ENCODE measurements at regions not wholly inside any gene's neighbourhood (a gene's known extent, or its start where the extent isn't known, plus 50 kb on each side); places are given as distances from the start of the nearest gene placed in this dataset.

DNA sequence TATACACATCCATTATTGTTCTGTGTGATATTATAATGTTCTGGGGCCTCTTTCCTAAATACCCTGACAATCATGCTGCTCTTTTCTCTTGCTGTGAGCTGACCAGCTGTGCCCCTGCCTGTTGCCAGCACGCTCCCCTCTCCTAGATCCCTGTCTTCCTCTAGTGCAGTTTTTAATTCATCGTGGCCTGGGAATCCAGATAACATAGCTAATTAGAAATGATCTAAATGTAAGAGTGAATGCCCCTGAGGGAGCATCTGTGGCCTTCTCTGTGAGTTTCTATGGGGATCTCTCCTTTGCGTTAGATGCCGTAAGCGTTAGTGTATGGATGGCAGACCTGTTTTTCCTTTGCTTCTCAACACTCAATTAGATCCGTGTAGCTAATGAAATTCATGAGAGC lies 434.3 kb downstream of the SPRY1 start:
- H3K36me3 ChIP-seq, result no peaks in the 10 kb centered on the region
- TF ChIP-seq POLR2A (IDR thresholded peaks at IDR 0.05) (no peak), POLR2AphosphoS5 (IDR thresholded peaks at IDR 0.05) (no peak)
- TF ChIP-seq, protein P1, sequence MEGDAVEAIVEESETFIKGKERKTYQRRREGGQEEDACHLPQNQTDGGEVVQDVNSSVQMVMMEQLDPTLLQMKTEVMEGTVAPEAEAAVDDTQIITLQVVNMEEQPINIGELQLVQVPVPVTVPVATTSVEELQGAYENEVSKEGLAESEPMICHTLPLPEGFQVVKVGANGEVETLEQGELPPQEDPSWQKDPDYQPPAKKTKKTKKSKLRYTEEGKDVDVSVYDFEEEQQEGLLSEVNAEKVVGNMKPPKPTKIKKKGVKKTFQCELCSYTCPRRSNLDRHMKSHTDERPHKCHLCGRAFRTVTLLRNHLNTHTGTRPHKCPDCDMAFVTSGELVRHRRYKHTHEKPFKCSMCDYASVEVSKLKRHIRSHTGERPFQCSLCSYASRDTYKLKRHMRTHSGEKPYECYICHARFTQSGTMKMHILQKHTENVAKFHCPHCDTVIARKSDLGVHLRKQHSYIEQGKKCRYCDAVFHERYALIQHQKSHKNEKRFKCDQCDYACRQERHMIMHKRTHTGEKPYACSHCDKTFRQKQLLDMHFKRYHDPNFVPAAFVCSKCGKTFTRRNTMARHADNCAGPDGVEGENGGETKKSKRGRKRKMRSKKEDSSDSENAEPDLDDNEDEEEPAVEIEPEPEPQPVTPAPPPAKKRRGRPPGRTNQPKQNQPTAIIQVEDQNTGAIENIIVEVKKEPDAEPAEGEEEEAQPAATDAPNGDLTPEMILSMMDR (IDR thresholded peaks at IDR 0.05 in 8 of 11, conservative IDR thresholded peaks at IDR 0.05 in 3 of 11), result no peak
- no peak for DNase-seq
- H3K4me1 ChIP-seq, result no peaks in the 10 kb centered on the region
- no peaks in the 10 kb centered on the region for H3K27me3 ChIP-seq (replicated peaks in 1 of 7)
- intact Hi-C loops (cut with DNase I; ENCODE audit: low total_unique reads), result no loop called here
- no peaks in the 10 kb centered on the region for H3K9me3 ChIP-seq
- WGBS, 5 donors, result 85 to 96% (median 93%) methylated on average over 6 of the region's 6 CpGs
- no peak overlapping the region for H3K4me3 ChIP-seq
- H3K27ac ChIP-seq, result peak overlapping the region in 6 of 8 donors; percentile 45 to 69 (median 56)

DNA sequence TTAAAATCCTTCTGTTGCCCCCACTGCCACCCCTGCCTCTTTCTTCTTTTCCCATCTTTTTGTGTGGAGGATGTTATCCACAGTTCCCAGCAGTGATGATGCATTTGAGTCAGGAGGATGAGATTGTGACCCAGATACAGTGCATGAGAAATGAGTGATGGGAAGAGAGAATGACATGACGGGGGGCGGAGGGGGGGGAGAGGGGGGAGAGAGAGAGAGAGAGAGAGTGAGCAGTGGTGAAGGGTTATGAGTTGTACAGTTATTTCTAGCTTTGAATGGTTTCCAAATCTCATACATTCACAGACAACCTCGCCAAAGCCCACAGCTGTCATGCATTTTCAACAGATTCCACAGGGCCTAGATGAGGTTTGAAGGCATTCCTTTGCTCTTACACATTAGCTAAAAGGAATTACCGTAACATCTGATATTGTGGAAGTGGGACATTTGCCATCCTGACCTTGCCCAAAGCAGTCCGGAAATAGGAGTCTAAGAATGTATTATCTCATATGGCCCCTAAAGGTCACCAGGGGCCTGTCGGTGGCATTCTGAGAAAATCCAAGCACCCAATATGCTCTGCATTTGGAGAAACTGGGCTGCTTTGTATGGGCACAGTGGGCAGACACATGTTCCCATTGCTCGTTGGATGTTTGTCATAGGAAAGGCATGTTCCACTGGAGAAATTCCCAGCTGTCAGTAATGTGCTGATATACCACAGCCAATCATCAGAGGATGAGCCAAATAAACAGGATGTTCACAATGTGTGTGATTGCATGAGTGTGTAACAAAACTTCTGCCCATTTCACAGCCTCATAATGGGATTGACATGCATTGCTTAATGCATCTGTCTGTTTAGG lies 435.8 kb downstream of the SPRY1 start:
- WGBS, 5 donors, result 61 to 83% (median 73%) methylated on average over 7 of the region's 7 CpGs
- no peaks in the 10 kb centered on the region for H3K4me1 ChIP-seq
- peak overlapping the region in 6 of 8 donors; percentile 45 to 69 (median 52) for H3K27ac ChIP-seq
- H3K36me3 ChIP-seq, result no peaks in the 10 kb centered on the region
- no peak overlapping the region for H3K4me3 ChIP-seq
- DNase-seq, result no peak
- H3K27me3 ChIP-seq (replicated peaks in 1 of 7), result no peaks in the 10 kb centered on the region
- TF ChIP-seq POLR2A (IDR thresholded peaks at IDR 0.05) (no peak), POLR2AphosphoS5 (IDR thresholded peaks at IDR 0.05) (no peak)
- TF ChIP-seq, protein P1 (IDR thresholded peaks at IDR 0.05 in 8 of 11, conservative IDR thresholded peaks at IDR 0.05 in 3 of 11), result no peak
- intact Hi-C loops (cut with DNase I; ENCODE audit: low total_unique reads), result no loop called here
- H3K9me3 ChIP-seq, result no peaks in the 10 kb centered on the region

DNA sequence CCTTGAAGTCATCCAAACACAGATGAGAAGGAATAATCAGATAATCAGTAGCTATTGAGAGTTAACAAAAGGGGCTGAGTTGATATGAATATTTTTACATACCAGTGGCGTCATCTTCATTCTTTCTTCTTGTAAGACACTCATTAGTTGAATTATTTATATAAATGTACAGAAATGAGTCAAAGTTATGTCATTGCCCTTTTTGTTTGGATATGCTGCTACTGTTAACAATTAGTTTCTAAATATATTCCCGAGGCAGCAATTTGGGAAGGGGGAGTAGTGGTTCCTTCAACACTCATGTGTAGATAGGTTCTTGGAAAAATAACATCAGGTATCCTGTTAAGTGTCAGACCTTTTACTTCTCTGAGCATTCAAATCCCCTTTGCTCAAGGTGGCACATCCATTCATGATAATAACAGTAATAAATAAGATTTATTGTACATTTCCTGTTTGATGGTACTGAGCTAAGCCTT lies 436.6 kb downstream of the SPRY1 start:
- TF ChIP-seq POLR2A (IDR thresholded peaks at IDR 0.05) (no peak), POLR2AphosphoS5 (IDR thresholded peaks at IDR 0.05) (no peak)
- TF ChIP-seq, protein P1 (IDR thresholded peaks at IDR 0.05 in 8 of 11, conservative IDR thresholded peaks at IDR 0.05 in 3 of 11), result no peak
- 73 to 85% (median 76%) methylated on average over 2 of the region's 2 CpGs for WGBS, 5 donors
- Histone ChIP-seq H3K27me3 (replicated peaks in 1 of 7) (no peaks in the 10 kb centered on the region), H3K4me3 (no peak overlapping the region), H3K4me1 (no peaks in the 10 kb centered on the region), H3K36me3 (no peaks in the 10 kb centered on the region), H3K27ac (peak overlapping the region in 7 of 8 donors; percentile 24 to 65 (median 47)), H3K9me3 (no peaks in the 10 kb centered on the region)
- intact Hi-C loops (cut with DNase I; ENCODE audit: low total_unique reads), result no loop called here
- no peak for DNase-seq

DNA sequence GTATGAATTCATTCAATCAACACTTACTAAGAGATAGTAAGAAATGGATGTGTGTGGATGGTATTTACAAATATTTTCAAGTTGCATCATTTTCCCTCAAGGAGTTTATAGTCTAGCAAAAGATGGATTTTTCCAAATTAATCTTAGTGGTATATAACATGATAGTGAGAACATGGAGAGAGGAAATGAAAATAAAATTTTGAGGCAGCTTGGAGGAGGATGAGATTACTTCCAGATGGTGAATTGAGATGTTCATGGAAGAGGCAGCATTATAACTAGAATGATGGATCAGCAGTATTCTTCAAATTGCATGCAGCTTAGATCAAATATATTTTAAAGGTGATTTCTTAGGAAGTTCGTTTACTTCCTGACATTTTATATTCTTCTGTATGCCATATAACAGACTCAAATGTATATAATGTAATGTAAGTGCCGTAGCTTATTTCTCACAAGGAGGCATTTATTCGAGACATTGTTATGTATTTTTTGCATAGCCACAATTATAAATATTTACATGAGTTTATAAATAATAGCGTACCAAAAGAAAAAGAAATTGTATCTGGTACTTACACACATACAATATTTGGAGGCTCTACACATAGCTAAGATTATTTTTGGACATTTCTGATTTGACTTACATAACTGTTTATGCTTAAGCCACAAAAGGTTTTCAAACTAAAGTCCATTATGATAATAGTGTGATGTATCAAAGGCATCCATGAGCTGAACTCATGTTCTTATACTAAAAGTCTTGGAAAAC lies 439.4 kb downstream of the SPRY1 start:
- TF ChIP-seq, protein P1 (IDR thresholded peaks at IDR 0.05 in 8 of 11, conservative IDR thresholded peaks at IDR 0.05 in 3 of 11), result no peak
- TF ChIP-seq POLR2AphosphoS5 (IDR thresholded peaks at IDR 0.05) (no peak), POLR2A (IDR thresholded peaks at IDR 0.05) (no peak)
- no peaks in the 10 kb centered on the region for H3K9me3 ChIP-seq
- intact Hi-C loops (cut with DNase I; ENCODE audit: low total_unique reads), result no loop called here
- no peak overlapping the region for H3K27ac ChIP-seq
- H3K36me3 ChIP-seq, result no peaks in the 10 kb centered on the region
- no peak for DNase-seq
- no peak overlapping the region for H3K4me3 ChIP-seq
- WGBS, 5 donors, result 73 to 95% (median 77%) methylated on average over 4 of the region's 4 CpGs
- no peaks in the 10 kb centered on the region for H3K27me3 ChIP-seq (replicated peaks in 1 of 7)
- H3K4me1 ChIP-seq, result no peaks in the 10 kb centered on the region
